Renal cortical epithelial cell (primary cell): ENCODE measurements at regions not wholly inside any gene's neighbourhood (a gene's known extent, or its start where the extent isn't known, plus 50 kb on each side); places are given as distances from the start of the nearest gene placed in this dataset.
A peak's percentile ranks its signal among the peaks of the same experiment; 100 is the strongest.
"Not testable (repeated sequence)": the region's sequence is repeated elsewhere in the genome, so short reads cannot be mapped to it uniquely, and the experiment has no call there.

ENCODE experiments used
- DNase-seq: peaks from one replicate; pipeline ENCODE4 v3.0.0-alpha.2; 2011; ENCODE audit warnings: low read depth

DNA sequence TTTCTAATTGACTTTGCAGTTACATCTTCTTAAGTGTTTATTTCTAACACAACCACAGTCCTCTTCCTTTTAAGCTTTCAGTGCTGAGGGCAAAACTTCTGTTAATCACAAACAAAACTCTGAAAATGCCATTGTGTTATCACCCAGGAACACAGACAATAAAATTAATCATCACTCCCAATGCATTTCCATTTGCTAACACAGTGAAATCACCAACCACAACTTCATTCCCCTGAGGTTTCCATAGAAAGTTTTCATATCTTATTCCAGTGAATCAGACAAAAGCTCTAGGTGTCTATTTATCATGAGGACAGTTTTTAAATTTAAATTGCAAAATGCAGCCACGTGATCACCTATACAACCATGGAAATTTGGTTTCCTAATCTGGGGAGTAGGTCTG lies 516.2 kb upstream of the TSPY4 start:
- peak; percentile 51 for DNase-seq

DNA sequence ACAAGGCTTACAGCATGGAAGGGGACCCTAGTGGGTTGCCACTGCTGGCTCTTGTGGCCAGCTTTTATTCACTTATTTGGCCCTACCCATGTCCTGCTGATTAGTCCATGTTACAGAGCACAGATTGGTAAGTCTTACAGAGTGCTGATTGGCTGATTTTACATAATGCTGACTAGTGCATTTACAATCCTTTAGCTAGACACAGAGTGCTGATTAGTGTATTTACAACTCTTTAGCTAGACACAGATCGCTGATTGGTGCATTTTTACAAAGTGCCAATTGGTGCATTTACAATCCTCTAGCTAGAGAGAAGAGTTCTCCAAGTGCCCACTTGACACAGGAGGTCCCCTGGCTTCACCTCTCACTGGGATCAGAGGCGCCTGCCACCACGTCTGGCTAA lies 485.0 kb upstream of the TSPY4 start:
- no peak for DNase-seq

DNA sequence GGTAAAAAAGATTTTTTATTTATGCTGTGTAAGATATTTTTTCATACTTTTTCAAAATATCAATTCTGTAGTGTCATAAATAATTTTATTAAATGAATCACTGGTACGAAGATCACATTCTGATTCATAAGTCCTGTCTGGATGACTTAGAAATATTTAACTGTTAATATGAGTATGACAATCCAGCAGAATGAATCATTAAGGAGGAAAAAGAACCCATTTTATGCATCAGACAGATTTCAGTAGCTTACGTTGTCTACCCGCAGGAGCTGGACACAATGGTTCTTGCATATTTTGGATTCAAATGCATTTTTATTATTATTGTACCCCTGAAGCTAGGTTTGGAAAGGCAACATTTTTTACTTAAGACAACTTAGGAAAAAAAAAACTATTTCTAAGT lies 448.9 kb upstream of the TSPY4 start:
- DNase-seq: no peak

DNA sequence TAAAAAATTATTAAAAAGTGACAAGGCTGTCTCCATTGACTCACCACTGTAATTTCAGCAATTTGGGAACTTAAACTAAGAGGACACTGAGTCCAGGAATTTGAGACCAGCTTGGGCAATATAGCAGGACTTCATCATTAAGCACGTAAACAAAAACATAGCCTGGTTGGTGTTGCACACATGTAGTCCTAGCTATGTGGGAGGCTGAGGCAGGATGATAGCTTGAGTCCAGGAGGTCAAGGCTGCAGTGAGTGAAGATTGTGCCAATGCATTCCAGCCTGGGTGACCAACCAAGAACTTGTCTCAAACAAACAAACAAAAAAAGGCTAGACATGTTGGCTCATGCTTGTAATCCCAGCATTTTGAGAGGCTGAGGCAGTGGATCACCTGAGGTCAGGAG lies 439.4 kb upstream of the TSPY4 start:
- no peak for DNase-seq

DNA sequence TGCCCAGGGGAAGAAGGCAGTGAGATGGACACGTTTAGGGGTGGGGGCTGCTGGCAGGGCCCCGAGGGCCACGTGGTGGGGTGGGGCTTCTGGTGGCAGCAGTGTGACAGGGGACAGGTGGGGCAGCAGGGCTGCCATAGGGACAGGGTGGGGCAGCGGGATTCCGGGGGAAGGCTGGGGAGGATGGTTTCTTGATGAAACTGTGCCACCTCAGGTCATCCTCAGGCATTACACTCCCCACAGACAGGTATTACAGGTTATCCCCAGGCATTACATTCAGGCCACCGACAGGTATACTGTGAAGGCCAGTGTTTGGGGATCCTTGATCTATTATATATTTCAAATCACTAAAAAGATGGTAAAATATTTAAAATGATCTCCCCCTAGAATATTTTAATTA lies 432.1 kb upstream of the TSPY4 start:
- no peak for DNase-seq

DNA sequence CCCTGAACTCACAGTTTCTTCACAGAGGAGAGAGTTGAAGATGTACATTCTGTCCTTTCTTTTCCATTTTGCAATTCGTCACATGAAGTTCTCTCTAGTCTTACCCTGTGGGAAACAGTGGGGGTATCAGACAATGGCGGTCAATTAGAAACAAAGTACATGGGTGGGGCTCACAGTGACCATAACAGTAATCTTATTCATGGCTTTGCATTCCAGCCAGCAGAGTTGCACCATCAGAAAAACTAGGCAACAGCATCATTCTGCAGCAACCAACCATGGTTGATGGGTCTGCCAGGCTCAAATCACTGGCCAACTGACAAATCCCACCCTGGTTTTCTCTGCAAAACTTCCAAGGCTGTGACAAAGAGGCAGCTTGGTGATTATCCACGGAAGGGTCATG lies 414.7 kb upstream of the TSPY4 start:
- DNase-seq: not testable (repeated sequence)
